Stimulated activated naive CD8-positive, alpha-beta T cell treated with anti-CD3 and anti-CD28 coated beads, Interleukin-15, Interleukin-2, amounts not matched to agents 100 ng/mL and 50 ng/mL, for 24 hours (primary cell): ENCODE measurements at regions not wholly inside any gene's neighbourhood (a gene's known extent, or its start where the extent isn't known, plus 50 kb on each side); places are given as distances from the start of the nearest gene placed in this dataset.
"Not testable (repeated sequence)": the region's sequence is repeated elsewhere in the genome, so short reads cannot be mapped to it uniquely, and the experiment has no call there.

ENCODE experiments used
- H3K27ac Mint-ChIP-seq: one replicate; pipeline ENCODE4 v1.8.0; 2021; ENCODE audit warnings: mild to moderate bottlenecking, mixed read lengths
- H3K27me3 Mint-ChIP-seq: one replicate; pipeline ENCODE4 v1.8.0; 2021; ENCODE audit warnings: mixed read lengths
- H3K36me3 Mint-ChIP-seq: one replicate; pipeline ENCODE4 v1.8.0; 2021; ENCODE audit warnings: low read depth, mixed read lengths
- H3K4me1 Mint-ChIP-seq: one replicate; pipeline ENCODE4 v1.8.0; 2021; ENCODE audit warnings: low read depth, mixed read lengths
- H3K4me3 Mint-ChIP-seq: one replicate; pipeline ENCODE4 v1.8.0; 2021; ENCODE audit warnings: mild to moderate bottlenecking, mixed read lengths
- H3K9me3 Mint-ChIP-seq: one replicate; pipeline ENCODE4 v1.8.0; 2021; ENCODE audit warnings: mixed read lengths

DNA sequence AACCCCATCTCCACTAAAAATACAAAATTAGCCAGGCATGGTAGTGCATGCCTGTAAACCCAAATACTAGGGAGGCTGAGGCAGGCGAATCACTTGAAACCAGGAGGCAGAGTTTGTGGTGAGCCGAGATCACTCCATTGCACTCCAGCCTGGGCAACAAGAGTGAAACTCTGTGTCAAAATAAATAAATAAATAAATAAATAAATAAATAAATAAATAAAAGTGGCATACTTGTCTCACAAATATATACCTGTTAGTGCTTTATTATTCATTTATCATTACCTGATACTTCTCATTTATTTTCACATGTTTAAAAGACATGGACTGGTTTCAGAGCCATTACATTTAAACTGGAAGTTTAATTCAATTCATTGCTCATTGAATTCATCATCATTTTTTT is 491.4 kb upstream of the CDH7 start:
- Mint-ChIP-seq H3K27ac (no peak overlapping the region), H3K4me3 (no peak overlapping the region), H3K27me3 (no peaks in the 10 kb centered on the region), H3K4me1 (no peaks in the 10 kb centered on the region), H3K36me3 (no peaks in the 10 kb centered on the region), H3K9me3 (peaks cover 9% of the 10 kb centered on the region)

DNA sequence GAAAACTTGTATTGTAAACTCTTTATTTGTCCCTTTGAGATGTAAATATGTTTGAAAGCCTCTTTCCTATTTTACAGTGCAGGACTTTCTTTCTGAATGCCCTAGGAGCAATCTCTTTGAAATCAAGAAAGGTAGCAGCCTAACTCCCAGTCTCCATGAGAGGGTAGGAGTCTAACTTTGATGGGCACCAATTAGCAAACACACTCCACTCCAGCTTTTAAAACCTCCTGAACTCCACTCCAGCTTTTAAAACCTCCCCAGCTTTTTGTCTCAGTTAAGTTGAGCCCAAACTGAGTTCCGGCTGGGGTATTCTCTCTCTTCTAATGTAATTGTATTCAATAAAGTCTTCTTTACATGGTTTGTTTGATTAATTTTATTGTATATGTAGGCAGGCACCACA is 493.7 kb upstream of the CDH7 start:
- Mint-ChIP-seq H3K36me3 (no peaks in the 10 kb centered on the region), H3K9me3 (peaks cover 5% of the 10 kb centered on the region), H3K4me3 (no peak overlapping the region), H3K27ac (no peak overlapping the region), H3K27me3 (no peaks in the 10 kb centered on the region), H3K4me1 (no peaks in the 10 kb centered on the region)

DNA sequence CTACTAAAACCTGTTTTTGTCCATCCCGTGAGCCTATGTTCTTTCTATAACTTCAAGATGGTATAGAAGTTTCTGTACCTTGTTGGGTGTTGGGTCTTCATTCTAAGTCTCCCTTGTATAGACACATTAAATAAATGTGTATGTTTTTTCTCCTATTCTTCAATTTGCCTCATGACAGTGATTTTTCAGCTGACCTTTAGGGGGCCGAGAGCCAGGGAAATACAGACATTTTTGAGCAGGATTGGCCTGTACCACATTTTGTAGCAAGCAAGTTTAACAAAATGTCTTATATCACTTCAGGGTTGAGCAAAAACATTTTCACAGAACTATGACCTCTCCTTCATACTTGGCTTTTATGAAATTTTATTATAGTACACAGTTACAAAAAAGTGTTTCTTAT is 495.4 kb upstream of the CDH7 start:
- Mint-ChIP-seq H3K27ac (no peak overlapping the region), H3K9me3 (peaks cover 5% of the 10 kb centered on the region), H3K27me3 (no peaks in the 10 kb centered on the region), H3K36me3 (no peaks in the 10 kb centered on the region), H3K4me1 (no peaks in the 10 kb centered on the region), H3K4me3 (no peak overlapping the region)

- Mint-ChIP-seq H3K27ac (no peak overlapping the region), H3K27me3 (no peaks in the 10 kb centered on the region), H3K9me3 (no peaks in the 10 kb centered on the region), H3K36me3 (no peaks in the 10 kb centered on the region), H3K4me1 (no peaks in the 10 kb centered on the region), H3K4me3 (no peak overlapping the region)
These were observed 511.0 kb upstream of the CDH7 start for GRCh38 chr18:65239787-65240186.

GRCh38 chr18:65235966-65236624 is 514.7 kb upstream of the CDH7 start:
- Mint-ChIP-seq H3K4me3 (no peak overlapping the region), H3K27ac (no peak overlapping the region), H3K4me1 (no peaks in the 10 kb centered on the region), H3K9me3 (no peaks in the 10 kb centered on the region), H3K27me3 (no peaks in the 10 kb centered on the region), H3K36me3 (no peaks in the 10 kb centered on the region)

DNA sequence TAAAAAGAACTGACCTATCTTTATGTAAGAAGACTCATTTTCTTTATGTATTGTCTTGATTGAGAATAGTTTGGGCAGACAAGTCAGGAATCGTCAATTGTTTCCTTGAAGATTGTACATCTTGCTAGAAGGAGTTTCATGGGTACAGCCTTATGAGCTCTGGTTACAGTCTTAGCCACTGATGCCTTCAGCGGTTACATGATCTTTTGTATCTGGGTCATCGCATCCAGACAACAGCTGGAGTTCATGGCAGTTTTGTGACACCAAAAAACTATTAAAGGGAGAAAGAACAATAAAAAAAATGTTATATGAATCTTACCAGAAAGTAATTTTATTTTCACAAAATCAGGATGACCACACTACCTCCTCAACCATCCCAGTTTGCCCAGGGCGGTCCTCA is 520.5 kb upstream of the CDH7 start:
- H3K4me3 Mint-ChIP-seq: no peak overlapping the region
- H3K27ac Mint-ChIP-seq: no peak overlapping the region
- H3K27me3 Mint-ChIP-seq: no peaks in the 10 kb centered on the region
- H3K9me3 Mint-ChIP-seq: no peaks in the 10 kb centered on the region
- no peaks in the 10 kb centered on the region for H3K4me1 Mint-ChIP-seq
- no peaks in the 10 kb centered on the region for H3K36me3 Mint-ChIP-seq

DNA sequence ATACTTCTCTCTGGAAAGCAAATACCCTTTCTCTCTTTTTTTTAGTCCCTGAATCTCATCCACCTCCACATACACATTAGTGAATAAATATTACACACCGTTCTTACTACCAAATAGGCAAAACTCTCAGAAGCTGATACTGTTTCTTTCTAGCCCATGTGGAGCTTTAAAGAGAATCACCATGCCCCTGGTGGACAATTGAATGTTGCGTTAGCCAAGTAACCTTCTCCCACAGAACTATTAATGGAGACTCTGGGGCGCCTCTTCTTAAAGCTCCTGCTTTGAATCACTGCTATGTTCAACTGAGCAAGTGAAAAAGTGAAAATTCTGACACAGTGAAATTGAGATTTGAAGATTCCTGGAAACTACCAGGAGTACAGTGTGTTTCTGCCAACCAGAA is 522.8 kb upstream of the CDH7 start:
- no peaks in the 10 kb centered on the region for H3K27me3 Mint-ChIP-seq
- no peak overlapping the region for H3K27ac Mint-ChIP-seq
- no peaks in the 10 kb centered on the region for H3K4me1 Mint-ChIP-seq
- no peaks in the 10 kb centered on the region for H3K36me3 Mint-ChIP-seq
- H3K4me3 Mint-ChIP-seq: no peak overlapping the region
- peaks cover 3% of the 10 kb centered on the region for H3K9me3 Mint-ChIP-seq

- Mint-ChIP-seq H3K27me3 (no peaks in the 10 kb centered on the region), H3K4me3 (no peak overlapping the region), H3K27ac (no peak overlapping the region), H3K9me3 (peaks cover 12% of the 10 kb centered on the region), H3K4me1 (no peaks in the 10 kb centered on the region), H3K36me3 (no peaks in the 10 kb centered on the region)
These were observed 529.1 kb upstream of the CDH7 start for GRCh38 chr18:65221736-65222135.

DNA sequence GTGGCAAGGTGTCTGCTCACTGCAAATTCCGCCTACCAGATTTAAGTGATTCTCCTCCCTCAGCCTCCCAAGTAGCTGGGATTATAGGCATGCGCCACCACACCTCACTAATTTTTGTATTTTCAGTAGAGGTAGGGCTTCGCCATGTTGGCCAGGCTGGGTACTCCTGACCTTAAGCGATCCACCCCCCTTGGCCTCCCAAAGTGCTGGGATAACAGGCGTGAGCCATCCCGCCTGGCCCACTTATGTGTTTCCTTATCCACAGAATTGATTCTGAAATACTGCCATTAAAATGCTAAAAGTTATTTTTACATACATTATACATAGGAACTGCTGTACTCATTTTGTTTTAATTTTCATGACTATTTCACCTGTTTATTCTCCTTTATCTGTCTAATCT is 529.7 kb upstream of the CDH7 start:
- no peak overlapping the region for H3K4me3 Mint-ChIP-seq
- H3K9me3 Mint-ChIP-seq: peaks cover 12% of the 10 kb centered on the region
- no peaks in the 10 kb centered on the region for H3K27me3 Mint-ChIP-seq
- no peaks in the 10 kb centered on the region for H3K4me1 Mint-ChIP-seq
- H3K27ac Mint-ChIP-seq: no peak overlapping the region
- no peaks in the 10 kb centered on the region for H3K36me3 Mint-ChIP-seq

- H3K27me3 Mint-ChIP-seq: no peaks in the 10 kb centered on the region
- H3K36me3 Mint-ChIP-seq: no peaks in the 10 kb centered on the region
- no peaks in the 10 kb centered on the region for H3K4me1 Mint-ChIP-seq
- peaks cover 14% of the 10 kb centered on the region for H3K9me3 Mint-ChIP-seq
- H3K27ac Mint-ChIP-seq: no peak overlapping the region
- no peak overlapping the region for H3K4me3 Mint-ChIP-seq
These were observed 534.8 kb upstream of the CDH7 start for GRCh38 chr18:65215865-65216466.

- H3K4me1 Mint-ChIP-seq: no peaks in the 10 kb centered on the region
- H3K9me3 Mint-ChIP-seq: peaks cover 18% of the 10 kb centered on the region
- H3K27me3 Mint-ChIP-seq: no peaks in the 10 kb centered on the region
- H3K27ac Mint-ChIP-seq: no peak overlapping the region
- no peaks in the 10 kb centered on the region for H3K36me3 Mint-ChIP-seq
- no peak overlapping the region for H3K4me3 Mint-ChIP-seq
These were observed 536.4 kb upstream of the CDH7 start for GRCh38 chr18:65214456-65214855.

- Mint-ChIP-seq H3K36me3 (no peaks in the 10 kb centered on the region), H3K9me3 (peaks cover 4% of the 10 kb centered on the region), H3K27me3 (no peaks in the 10 kb centered on the region), H3K4me3 (no peak overlapping the region), H3K4me1 (no peaks in the 10 kb centered on the region), H3K27ac (no peak overlapping the region)
These were observed 544.1 kb upstream of the CDH7 start for GRCh38 chr18:65206551-65207260.

GRCh38 chr18:65202091-65202490 is 548.7 kb upstream of the CDH7 start:
- peaks cover 6% of the 10 kb centered on the region for H3K9me3 Mint-ChIP-seq
- H3K36me3 Mint-ChIP-seq: no peaks in the 10 kb centered on the region
- H3K4me3 Mint-ChIP-seq: no peak overlapping the region
- no peaks in the 10 kb centered on the region for H3K4me1 Mint-ChIP-seq
- H3K27me3 Mint-ChIP-seq: no peaks in the 10 kb centered on the region
- no peak overlapping the region for H3K27ac Mint-ChIP-seq

DNA sequence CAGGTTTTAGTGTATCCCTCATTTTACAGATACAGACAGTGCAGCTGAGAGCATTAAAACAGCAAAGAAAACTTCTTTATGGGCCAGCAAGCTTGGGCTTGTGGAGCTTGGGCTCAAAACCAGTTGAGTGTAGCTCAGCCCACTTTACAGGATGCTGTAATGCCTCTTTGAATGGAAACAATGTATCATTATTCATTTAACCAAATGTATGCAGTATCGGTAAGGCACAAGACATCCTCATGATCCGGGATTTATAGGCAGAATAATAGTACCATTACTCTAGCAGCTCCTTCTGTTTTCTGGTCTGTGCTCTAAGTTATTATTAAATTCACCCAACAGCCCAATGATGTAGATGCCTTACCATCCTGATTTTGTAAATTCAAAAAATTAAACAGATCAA is 575.1 kb upstream of the CDH7 start:
- H3K4me3 Mint-ChIP-seq: no peak overlapping the region
- H3K27ac Mint-ChIP-seq: no peak overlapping the region
- peaks cover 20% of the 10 kb centered on the region for H3K9me3 Mint-ChIP-seq
- no peaks in the 10 kb centered on the region for H3K4me1 Mint-ChIP-seq
- H3K36me3 Mint-ChIP-seq: no peaks in the 10 kb centered on the region
- no peaks in the 10 kb centered on the region for H3K27me3 Mint-ChIP-seq

DNA sequence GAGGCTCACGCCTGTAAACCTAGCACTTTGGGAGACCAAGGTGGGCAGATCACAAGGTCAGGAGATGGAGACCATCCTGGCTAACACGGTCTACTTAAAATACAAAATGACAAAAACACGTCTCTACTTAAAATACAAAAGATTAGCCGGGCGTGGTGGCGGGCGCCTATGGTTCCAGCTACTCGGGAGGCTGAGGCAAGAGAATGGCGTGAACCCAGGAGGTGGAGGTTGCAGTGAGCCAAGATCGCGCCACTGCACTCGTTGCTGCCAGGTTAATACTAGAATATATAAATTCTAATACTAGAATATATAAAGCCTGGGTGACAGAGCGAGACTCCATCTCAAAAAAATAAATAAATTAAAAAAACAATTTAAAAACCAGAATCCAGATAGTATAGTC is 588.7 kb upstream of the CDH7 start:
- H3K27me3 Mint-ChIP-seq, H3K36me3 Mint-ChIP-seq, H3K27ac Mint-ChIP-seq, H3K9me3 Mint-ChIP-seq, H3K4me3 Mint-ChIP-seq, H3K4me1 Mint-ChIP-seq: not testable (repeated sequence)
